Mammary epithelial cell (primary cell): ENCODE measurements at regions not wholly inside any gene's neighbourhood (a gene's known extent, or its start where the extent isn't known, plus 50 kb on each side); places are given as distances from the start of the nearest gene placed in this dataset.

ENCODE experiments used
- EZH2 ChIP-seq: IDR thresholded peaks from 2 replicates; pipeline ENCODE4 v1.6.1; 2012; ENCODE audit warnings: low read length, inconsistent platforms, borderline replicate concordance
- TF ChIP-seq, protein P1 (sequence below), 2 donors: IDR thresholded peaks in 1 of 2; conservative IDR thresholded peaks in 1 of 2; 2 replicates each; pipeline ENCODE4 v1.5.1; 2011 to 2012; ENCODE audit warnings: inconsistent platforms in 2 of 2, low read length in 2 of 2, mild to moderate bottlenecking in 2 of 2, control low read depth in 1 of 2, low read depth in 1 of 2; ENCODE audit not compliant: insufficient read depth in 1 of 2; ENCODE audit errors: extremely low read depth in 1 of 2

- TF ChIP-seq, protein P1, sequence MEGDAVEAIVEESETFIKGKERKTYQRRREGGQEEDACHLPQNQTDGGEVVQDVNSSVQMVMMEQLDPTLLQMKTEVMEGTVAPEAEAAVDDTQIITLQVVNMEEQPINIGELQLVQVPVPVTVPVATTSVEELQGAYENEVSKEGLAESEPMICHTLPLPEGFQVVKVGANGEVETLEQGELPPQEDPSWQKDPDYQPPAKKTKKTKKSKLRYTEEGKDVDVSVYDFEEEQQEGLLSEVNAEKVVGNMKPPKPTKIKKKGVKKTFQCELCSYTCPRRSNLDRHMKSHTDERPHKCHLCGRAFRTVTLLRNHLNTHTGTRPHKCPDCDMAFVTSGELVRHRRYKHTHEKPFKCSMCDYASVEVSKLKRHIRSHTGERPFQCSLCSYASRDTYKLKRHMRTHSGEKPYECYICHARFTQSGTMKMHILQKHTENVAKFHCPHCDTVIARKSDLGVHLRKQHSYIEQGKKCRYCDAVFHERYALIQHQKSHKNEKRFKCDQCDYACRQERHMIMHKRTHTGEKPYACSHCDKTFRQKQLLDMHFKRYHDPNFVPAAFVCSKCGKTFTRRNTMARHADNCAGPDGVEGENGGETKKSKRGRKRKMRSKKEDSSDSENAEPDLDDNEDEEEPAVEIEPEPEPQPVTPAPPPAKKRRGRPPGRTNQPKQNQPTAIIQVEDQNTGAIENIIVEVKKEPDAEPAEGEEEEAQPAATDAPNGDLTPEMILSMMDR (conservative IDR thresholded peaks at IDR 0.05 in 1 of 2, IDR thresholded peaks at IDR 0.05 in 1 of 2; ENCODE audit: extremely low read depth in 1 of 2, insufficient read depth in 1 of 2, low read depth in 1 of 2, low read length in 2 of 2): no peak
- TF ChIP-seq EZH2: no peak
Observed at GRCh38 chr11:96841792-96842191, 452.0 kb downstream of the JRKL start.
